ENCODE measurements at regions not wholly inside any gene's neighbourhood (a gene's known extent, or its start where the extent isn't known, plus 50 kb on each side); places are given as distances from the start of the nearest gene placed in this dataset.

- no peak overlapping the region for H3K4me3 ChIP-seq (ENCODE audit: low read depth in 1 of 2, low read length in 2 of 2)
- H3K36me3 ChIP-seq (ENCODE audit: control insufficient read depth in 1 of 2, insufficient read depth in 2 of 2, low read length in 2 of 2), result no peaks in the 10 kb centered on the region
- no peaks in the 10 kb centered on the region for H3K27me3 ChIP-seq (ENCODE audit: low read depth, low read length)
- H3K27ac ChIP-seq (ENCODE audit: low read length), result no peak overlapping the region
- H3K9me3 ChIP-seq (ENCODE audit: control insufficient read depth in 1 of 2, low read length in 2 of 2), result no peaks in the 10 kb centered on the region
- no peaks in the 10 kb centered on the region for H3K4me1 ChIP-seq (ENCODE audit: control insufficient read depth in 1 of 2, insufficient read depth in 2 of 2, low read length in 2 of 2)
These were observed 680.8 kb upstream of the CDH8 start for GRCh38 chr16:62717026-62717425.

GRCh38 chr16:62715701-62716100, 679.5 kb upstream of the CDH8 start:
- Histone ChIP-seq H3K9me3 (ENCODE audit: control insufficient read depth in 1 of 2, low read length in 2 of 2) (no peaks in the 10 kb centered on the region), H3K27ac (ENCODE audit: low read length) (no peak overlapping the region), H3K4me3 (ENCODE audit: low read depth in 1 of 2, low read length in 2 of 2) (no peak overlapping the region), H3K4me1 (ENCODE audit: control insufficient read depth in 1 of 2, insufficient read depth in 2 of 2, low read length in 2 of 2) (no peaks in the 10 kb centered on the region), H3K36me3 (ENCODE audit: control insufficient read depth in 1 of 2, insufficient read depth in 2 of 2, low read length in 2 of 2) (no peaks in the 10 kb centered on the region), H3K27me3 (ENCODE audit: low read depth, low read length) (no peaks in the 10 kb centered on the region)

- no peak overlapping the region for H3K27ac ChIP-seq (ENCODE audit: low read length)
- no peaks in the 10 kb centered on the region for H3K36me3 ChIP-seq (ENCODE audit: control insufficient read depth in 1 of 2, insufficient read depth in 2 of 2, low read length in 2 of 2)
- H3K9me3 ChIP-seq (ENCODE audit: control insufficient read depth in 1 of 2, low read length in 2 of 2), result no peaks in the 10 kb centered on the region
- H3K27me3 ChIP-seq (ENCODE audit: low read depth, low read length), result no peaks in the 10 kb centered on the region
- H3K4me1 ChIP-seq (ENCODE audit: control insufficient read depth in 1 of 2, insufficient read depth in 2 of 2, low read length in 2 of 2), result no peaks in the 10 kb centered on the region
- no peak overlapping the region for H3K4me3 ChIP-seq (ENCODE audit: low read depth in 1 of 2, low read length in 2 of 2)
These were observed 676.3 kb upstream of the CDH8 start for GRCh38 chr16:62712566-62712965.

GRCh38 chr16:62711797-62712196, 675.6 kb upstream of the CDH8 start:
- Histone ChIP-seq H3K9me3 (ENCODE audit: control insufficient read depth in 1 of 2, low read length in 2 of 2) (no peaks in the 10 kb centered on the region), H3K36me3 (ENCODE audit: control insufficient read depth in 1 of 2, insufficient read depth in 2 of 2, low read length in 2 of 2) (no peaks in the 10 kb centered on the region), H3K4me1 (ENCODE audit: control insufficient read depth in 1 of 2, insufficient read depth in 2 of 2, low read length in 2 of 2) (no peaks in the 10 kb centered on the region), H3K27me3 (ENCODE audit: low read depth, low read length) (no peaks in the 10 kb centered on the region), H3K4me3 (ENCODE audit: low read depth in 1 of 2, low read length in 2 of 2) (no peak overlapping the region), H3K27ac (ENCODE audit: low read length) (no peak overlapping the region)

- Histone ChIP-seq H3K27me3 (ENCODE audit: low read depth, low read length) (no peaks in the 10 kb centered on the region), H3K4me1 (ENCODE audit: control insufficient read depth in 1 of 2, insufficient read depth in 2 of 2, low read length in 2 of 2) (no peaks in the 10 kb centered on the region), H3K36me3 (ENCODE audit: control insufficient read depth in 1 of 2, insufficient read depth in 2 of 2, low read length in 2 of 2) (no peaks in the 10 kb centered on the region), H3K9me3 (ENCODE audit: control insufficient read depth in 1 of 2, low read length in 2 of 2) (no peaks in the 10 kb centered on the region), H3K4me3 (ENCODE audit: low read depth in 1 of 2, low read length in 2 of 2) (no peak overlapping the region), H3K27ac (ENCODE audit: low read length) (no peak overlapping the region)
These were observed 673.6 kb upstream of the CDH8 start for GRCh38 chr16:62709794-62710193.

GRCh38 chr16:62701426-62701825, 665.2 kb upstream of the CDH8 start:
- Histone ChIP-seq H3K4me3 (ENCODE audit: low read depth in 1 of 2, low read length in 2 of 2) (no peak overlapping the region), H3K4me1 (ENCODE audit: control insufficient read depth in 1 of 2, insufficient read depth in 2 of 2, low read length in 2 of 2) (no peaks in the 10 kb centered on the region)

GRCh38 chr16:62700426-62701294, 664.4 kb upstream of the CDH8 start:
- H3K9me3 ChIP-seq (ENCODE audit: control insufficient read depth in 1 of 2, low read length in 2 of 2), result no peaks in the 10 kb centered on the region
- no peak overlapping the region for H3K27ac ChIP-seq (ENCODE audit: low read length)
- no peaks in the 10 kb centered on the region for H3K4me1 ChIP-seq (ENCODE audit: control insufficient read depth in 1 of 2, insufficient read depth in 2 of 2, low read length in 2 of 2)
- no peaks in the 10 kb centered on the region for H3K27me3 ChIP-seq (ENCODE audit: low read depth, low read length)
- no peaks in the 10 kb centered on the region for H3K36me3 ChIP-seq (ENCODE audit: control insufficient read depth in 1 of 2, insufficient read depth in 2 of 2, low read length in 2 of 2)
- H3K4me3 ChIP-seq (ENCODE audit: low read depth in 1 of 2, low read length in 2 of 2), result no peak overlapping the region

More at GRCh38 chr16:62701426-62701825, 665.2 kb upstream of the CDH8 start:
- Histone ChIP-seq H3K27me3 (ENCODE audit: low read depth, low read length) (no peaks in the 10 kb centered on the region), H3K36me3 (ENCODE audit: control insufficient read depth in 1 of 2, insufficient read depth in 2 of 2, low read length in 2 of 2) (no peaks in the 10 kb centered on the region), H3K9me3 (ENCODE audit: control insufficient read depth in 1 of 2, low read length in 2 of 2) (no peaks in the 10 kb centered on the region), H3K27ac (ENCODE audit: low read length) (no peak overlapping the region)

- no peaks in the 10 kb centered on the region for H3K27me3 ChIP-seq (ENCODE audit: low read depth, low read length)
- no peaks in the 10 kb centered on the region for H3K36me3 ChIP-seq (ENCODE audit: control insufficient read depth in 1 of 2, insufficient read depth in 2 of 2, low read length in 2 of 2)
- H3K27ac ChIP-seq (ENCODE audit: low read length), result no peak overlapping the region
- H3K9me3 ChIP-seq (ENCODE audit: control insufficient read depth in 1 of 2, low read length in 2 of 2), result peaks cover 0 to 7% of the 10 kb centered on the region in 2 donors
- H3K4me3 ChIP-seq (ENCODE audit: low read depth in 1 of 2, low read length in 2 of 2), result no peak overlapping the region
- H3K4me1 ChIP-seq (ENCODE audit: control insufficient read depth in 1 of 2, insufficient read depth in 2 of 2, low read length in 2 of 2), result no peaks in the 10 kb centered on the region
These were observed 656.4 kb upstream of the CDH8 start for GRCh38 chr16:62692685-62693084.

GRCh38 chr16:62681819-62682218, 645.6 kb upstream of the CDH8 start:
- Histone ChIP-seq H3K27ac (ENCODE audit: low read length) (no peak overlapping the region), H3K27me3 (ENCODE audit: low read depth, low read length) (no peaks in the 10 kb centered on the region), H3K4me3 (ENCODE audit: low read depth in 1 of 2, low read length in 2 of 2) (no peak overlapping the region), H3K4me1 (ENCODE audit: control insufficient read depth in 1 of 2, insufficient read depth in 2 of 2, low read length in 2 of 2) (no peaks in the 10 kb centered on the region), H3K9me3 (ENCODE audit: control insufficient read depth in 1 of 2, low read length in 2 of 2) (peaks cover 6 to 23% of the 10 kb centered on the region in 2 donors), H3K36me3 (ENCODE audit: control insufficient read depth in 1 of 2, insufficient read depth in 2 of 2, low read length in 2 of 2) (no peaks in the 10 kb centered on the region)

GRCh38 chr16:62678796-62679195, 642.6 kb upstream of the CDH8 start:
- Histone ChIP-seq H3K36me3 (ENCODE audit: control insufficient read depth in 1 of 2, insufficient read depth in 2 of 2, low read length in 2 of 2) (no peaks in the 10 kb centered on the region), H3K4me3 (ENCODE audit: low read depth in 1 of 2, low read length in 2 of 2) (peak overlapping the region in 1 of 2 donors; percentile 7), H3K27ac (ENCODE audit: low read length) (no peak overlapping the region), H3K27me3 (ENCODE audit: low read depth, low read length) (no peaks in the 10 kb centered on the region), H3K9me3 (ENCODE audit: control insufficient read depth in 1 of 2, low read length in 2 of 2) (peaks cover 6 to 23% of the 10 kb centered on the region in 2 donors), H3K4me1 (ENCODE audit: control insufficient read depth in 1 of 2, insufficient read depth in 2 of 2, low read length in 2 of 2) (no peaks in the 10 kb centered on the region)

GRCh38 chr16:62676306-62676705, 640.1 kb upstream of the CDH8 start:
- Histone ChIP-seq H3K27me3 (ENCODE audit: low read depth, low read length) (no peaks in the 10 kb centered on the region), H3K4me1 (ENCODE audit: control insufficient read depth in 1 of 2, insufficient read depth in 2 of 2, low read length in 2 of 2) (no peaks in the 10 kb centered on the region), H3K9me3 (ENCODE audit: control insufficient read depth in 1 of 2, low read length in 2 of 2) (peaks cover 6 to 23% of the 10 kb centered on the region in 2 donors), H3K27ac (ENCODE audit: low read length) (no peak overlapping the region), H3K4me3 (ENCODE audit: low read depth in 1 of 2, low read length in 2 of 2) (no peak overlapping the region), H3K36me3 (ENCODE audit: control insufficient read depth in 1 of 2, insufficient read depth in 2 of 2, low read length in 2 of 2) (no peaks in the 10 kb centered on the region)

GRCh38 chr16:62665269-62665668, 629.0 kb upstream of the CDH8 start:
- H3K27me3 ChIP-seq (ENCODE audit: low read depth, low read length), result no peaks in the 10 kb centered on the region
- H3K27ac ChIP-seq (ENCODE audit: low read length), result no peak overlapping the region
- no peak overlapping the region for H3K4me3 ChIP-seq (ENCODE audit: low read depth in 1 of 2, low read length in 2 of 2)
- no peaks in the 10 kb centered on the region for H3K4me1 ChIP-seq (ENCODE audit: control insufficient read depth in 1 of 2, insufficient read depth in 2 of 2, low read length in 2 of 2)
- H3K9me3 ChIP-seq (ENCODE audit: control insufficient read depth in 1 of 2, low read length in 2 of 2), result no peaks in the 10 kb centered on the region
- no peaks in the 10 kb centered on the region for H3K36me3 ChIP-seq (ENCODE audit: control insufficient read depth in 1 of 2, insufficient read depth in 2 of 2, low read length in 2 of 2)

All from muscle layer of duodenum (tissue), 2 donors.